H9 (cell line): ENCODE measurements at regions not wholly inside any gene's neighbourhood (a gene's known extent, or its start where the extent isn't known, plus 50 kb on each side); places are given as distances from the start of the nearest gene placed in this dataset.

Experiments used
- DNase-seq: peaks from one replicate; pipeline ENCODE4 v3.0.0-alpha.2; 2017
- H2AFZ ChIP-seq: one replicate; pipeline ENCODE4 v1.6.1; 2013; ENCODE audit warnings: mild to moderate bottlenecking, low read length, control low read depth, moderate library complexity
- H2AK5ac ChIP-seq: 2 replicates; pipeline ENCODE4 v1.6.1; 2013; ENCODE audit warnings: low read length, control low read depth, mixed read lengths; ENCODE audit not compliant: insufficient read length
- H2BK120ac ChIP-seq: one replicate; pipeline ENCODE4 v1.6.1; 2013; ENCODE audit warnings: low read depth, mild to moderate bottlenecking, low read length, control low read depth, inconsistent platforms; ENCODE audit not compliant: poor library complexity, severe bottlenecking
- H2BK12ac ChIP-seq: 2 replicates; pipeline ENCODE4 v1.6.1; 2013; ENCODE audit warnings: low read length, control low read depth, mixed read lengths, low read depth; ENCODE audit not compliant: insufficient read length
- H2BK15ac ChIP-seq: 2 replicates; pipeline ENCODE4 v1.6.1; 2013; ENCODE audit warnings: low read depth, low read length, control low read depth
- H2BK20ac ChIP-seq: one replicate; pipeline ENCODE4 v1.6.1; 2013; ENCODE audit warnings: low read depth, mild to moderate bottlenecking, low read length, control low read depth, inconsistent platforms; ENCODE audit not compliant: poor library complexity, severe bottlenecking
- H2BK5ac ChIP-seq: 2 replicates; pipeline ENCODE4 v1.6.1; 2013; ENCODE audit warnings: low read length, control low read depth, mixed read lengths; ENCODE audit not compliant: insufficient read length
- H3K14ac ChIP-seq: 2 replicates; pipeline ENCODE4 v1.6.1; 2013; ENCODE audit warnings: low read length, control low read depth; ENCODE audit not compliant: insufficient read depth
- H3K18ac ChIP-seq: 2 replicates; pipeline ENCODE4 v1.6.1; 2013; ENCODE audit warnings: low read depth, mild to moderate bottlenecking, mixed read lengths, low read length, control low read depth; ENCODE audit not compliant: insufficient read length
- H3K23ac ChIP-seq: 2 replicates; pipeline ENCODE4 v1.6.1; 2013; ENCODE audit warnings: low read length, control low read depth, mixed read lengths, low read depth; ENCODE audit not compliant: insufficient read length
- H3K23me2 ChIP-seq: 2 replicates; pipeline ENCODE4 v1.6.1; 2013; ENCODE audit warnings: low read depth, mild to moderate bottlenecking, mixed read lengths, low read length, control low read depth; ENCODE audit not compliant: insufficient read length, poor library complexity, severe bottlenecking
- H3K27ac ChIP-seq: 2 replicates; pipeline ENCODE4 v1.5.1; 2013; ENCODE audit warnings: low read length, control low read depth, mixed read lengths, low read depth; ENCODE audit not compliant: insufficient read length
- H3K27me3 ChIP-seq: 2 replicates; pipeline ENCODE4 v1.6.1; 2013; ENCODE audit warnings: low read length, control low read depth, inconsistent platforms; ENCODE audit not compliant: insufficient read depth
- H3K4ac ChIP-seq: 2 replicates; pipeline ENCODE4 v1.6.1; 2013; ENCODE audit warnings: low read depth, mild to moderate bottlenecking, control low read depth, inconsistent platforms, low read length, moderate library complexity
- H3K4me1 ChIP-seq: 2 replicates; pipeline ENCODE4 v1.6.1; 2013; ENCODE audit warnings: low read length, control low read depth, inconsistent platforms; ENCODE audit not compliant: insufficient read depth
- H3K4me2 ChIP-seq: 2 replicates; pipeline ENCODE4 v1.6.1; 2013; ENCODE audit warnings: low read length, control low read depth, mixed read lengths; ENCODE audit not compliant: insufficient read length, insufficient read depth
- H3K56ac ChIP-seq: 2 replicates; pipeline ENCODE4 v1.6.1; 2013; ENCODE audit warnings: low read depth, mild to moderate bottlenecking, mixed read lengths, low read length, control low read depth; ENCODE audit not compliant: insufficient read length
- H3K79me1 ChIP-seq: 2 replicates; pipeline ENCODE4 v1.6.1; 2013; ENCODE audit warnings: low read depth, mild to moderate bottlenecking, moderate library complexity, low read length, control low read depth, inconsistent platforms; ENCODE audit not compliant: insufficient read depth, poor library complexity, severe bottlenecking
- H3K79me2 ChIP-seq: 2 replicates; pipeline ENCODE4 v1.6.1; 2013; ENCODE audit warnings: low read length, control low read depth, inconsistent platforms; ENCODE audit not compliant: insufficient read depth
- H3K9ac ChIP-seq: 2 replicates; pipeline ENCODE4 v1.6.1; 2013; ENCODE audit warnings: low read length, control low read depth, mixed read lengths; ENCODE audit not compliant: insufficient read length; ENCODE audit errors: extremely low read depth
- H3K9me3 ChIP-seq: one replicate; pipeline ENCODE4 v1.6.1; 2013; ENCODE audit warnings: low read depth, low read length, inconsistent platforms; ENCODE audit not compliant: control insufficient read depth
- H3T11ph ChIP-seq: one replicate; pipeline ENCODE4 v1.6.1; 2013; ENCODE audit warnings: mild to moderate bottlenecking, low read length, control low read depth, inconsistent platforms
- H4K20me1 ChIP-seq: one replicate; pipeline ENCODE4 v1.6.1; 2013; ENCODE audit not compliant: control insufficient read depth, insufficient read length, insufficient read depth
- H4K5ac ChIP-seq: 2 replicates; pipeline ENCODE4 v1.6.1; 2013; ENCODE audit warnings: low read depth, mild to moderate bottlenecking, mixed read lengths, low read length, control low read depth; ENCODE audit not compliant: insufficient read length
- H4K8ac ChIP-seq: replicated peaks from 2 replicates; pipeline ENCODE4 v1.6.1; 2013; ENCODE audit warnings: low read length, control low read depth, mixed read lengths, low read depth; ENCODE audit not compliant: insufficient read length
- H4K91ac ChIP-seq: 2 replicates; pipeline ENCODE4 v1.6.1; 2013; ENCODE audit warnings: low read depth, mild to moderate bottlenecking, moderate library complexity, mixed read lengths, low read length, control low read depth; ENCODE audit not compliant: insufficient read length
- H3K27ac Mint-ChIP-seq, 3 experiments: 2 replicates in 2 of 3; 3 replicates in 1 of 3; pipeline ENCODE4 v1.8.0; 2020 to 2021; ENCODE audit warnings: mixed read lengths in 3 of 3, mild to moderate bottlenecking in 1 of 3, moderate library complexity in 1 of 3
- H3K27me3 Mint-ChIP-seq: 2 replicates; pipeline ENCODE4 v1.8.0; 2021; ENCODE audit warnings: low read depth, mild to moderate bottlenecking, moderate library complexity, mixed read lengths
- H3K36me3 Mint-ChIP-seq, 3 experiments: 2 replicates in 2 of 3; 3 replicates in 1 of 3; pipeline ENCODE4 v1.8.0; 2020 to 2021; ENCODE audit warnings: low read depth in 3 of 3, mixed read lengths in 3 of 3; ENCODE audit not compliant: insufficient read depth in 1 of 3
- H3K4me1 Mint-ChIP-seq, 2 experiments: 2 replicates each; pipeline ENCODE4 v1.8.0; 2020; ENCODE audit warnings: mixed read lengths in 2 of 2
- H3K4me3 Mint-ChIP-seq, 2 experiments: 2 replicates in 1 of 2; 3 replicates in 1 of 2; pipeline ENCODE4 v1.8.0; 2020 to 2021; ENCODE audit warnings: mild to moderate bottlenecking in 2 of 2, mixed read lengths in 2 of 2, moderate library complexity in 1 of 2
- H3K9me3 Mint-ChIP-seq, 2 experiments: 2 replicates in 1 of 2; 3 replicates in 1 of 2; pipeline ENCODE4 v1.8.0; 2020; ENCODE audit warnings: mild to moderate bottlenecking in 2 of 2, mixed read lengths in 2 of 2, moderate library complexity in 1 of 2
- CTCF ChIP-seq: fragments of 200-600 bp; sonication (generic); conservative IDR thresholded peaks from 3 replicates; pipeline ENCODE4 v1.8.0; 2021; ENCODE audit warnings: antibody characterized with exemption, mild to moderate bottlenecking
- WGBS: extraction: QIAGEN DNeasy Blood & Tissue Kit; methylation state at CpG from one replicate; pipeline ENCODE4 v1.1.7; 2013; ENCODE audit warnings: missing lambda C conversion rate, low lambda C conversion rate, mixed read lengths; ENCODE audit not compliant: insufficient read length; ENCODE audit errors: extremely low coverage; 5-methylcytosine and 5-hydroxymethylcytosine counted together

DNA sequence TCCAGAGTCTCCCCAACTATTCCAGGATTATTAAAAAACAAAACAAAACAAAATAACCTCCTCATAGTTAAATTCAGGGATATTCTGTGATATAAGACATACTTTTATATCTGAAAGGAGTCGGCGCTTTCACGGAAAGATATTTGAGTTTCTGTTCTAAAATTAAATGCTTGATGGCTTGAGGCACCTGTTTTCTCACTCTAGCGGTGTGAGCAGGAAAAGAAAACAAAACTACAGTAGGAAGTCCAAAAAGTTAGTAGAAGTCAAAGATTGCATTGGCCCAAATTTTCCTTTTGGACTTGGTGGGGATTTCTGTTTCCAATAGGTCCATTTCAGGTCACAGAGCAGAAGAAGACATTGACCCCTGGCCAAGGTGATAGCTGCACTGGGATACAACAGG is 716.1 kb upstream of the POT1 start:
- Histone ChIP-seq H3K4me2 (no peak overlapping the region), H3T11ph (no peak overlapping the region), H2BK120ac (no peak overlapping the region), H3K27me3 (no peaks in the 10 kb centered on the region), H3K9me3 (no peaks in the 10 kb centered on the region), H2AK5ac (no peak overlapping the region), H3K27ac (no peak overlapping the region), H3K4me1 (no peaks in the 10 kb centered on the region; the same call in 1 of the 2 replicates), H4K20me1 (no peaks in the 10 kb centered on the region), H3K4ac (no peak overlapping the region), H4K91ac (no peak overlapping the region), H3K56ac (no peak overlapping the region), H4K8ac (no peak overlapping the region), H2AFZ (no peak overlapping the region), H3K79me2 (no peaks in the 10 kb centered on the region), H3K79me1 (no peaks in the 10 kb centered on the region), H3K23me2 (no peaks in the 10 kb centered on the region), H3K9ac (no peak overlapping the region), H3K14ac (no peak overlapping the region), H3K23ac (no peak overlapping the region), H4K5ac (no peak overlapping the region), H2BK5ac (no peak overlapping the region), H2BK15ac (no peak overlapping the region), H3K18ac (no peak overlapping the region), H2BK12ac (no peak overlapping the region), H2BK20ac (no peak overlapping the region)
- no CpG with 5 or more reads among the region's 4 CpGs for WGBS
- H3K4me3 Mint-ChIP-seq = no peak overlapping the region
- no peaks in the 10 kb centered on the region for H3K36me3 Mint-ChIP-seq
- no peak for DNase-seq
- no peaks in the 10 kb centered on the region for H3K27me3 Mint-ChIP-seq
- no peak for TF ChIP-seq CTCF
- no peaks in the 10 kb centered on the region for H3K9me3 Mint-ChIP-seq
- no peak overlapping the region for H3K27ac Mint-ChIP-seq
- H3K4me1 Mint-ChIP-seq = peaks cover 7 to 12% of the 10 kb centered on the region in 2 experiments; a peak in 3 of 4 replicates
